IgD-negative memory B cell (primary cell): ENCODE measurements at regions not wholly inside any gene's neighbourhood (a gene's known extent, or its start where the extent isn't known, plus 50 kb on each side); places are given as distances from the start of the nearest gene placed in this dataset.

Source experiments
- H3K27ac Mint-ChIP-seq, 3 donors: one replicate each; pipeline ENCODE4 v1.8.0; 2020 to 2022; ENCODE audit warnings: mild to moderate bottlenecking in 3 of 3, mixed read lengths in 3 of 3, moderate library complexity in 1 of 3
- H3K27me3 Mint-ChIP-seq: one replicate; pipeline ENCODE4 v1.8.0; 2021; ENCODE audit warnings: mixed read lengths
- H3K36me3 Mint-ChIP-seq: one replicate; pipeline ENCODE4 v1.8.0; 2020; ENCODE audit warnings: mild to moderate bottlenecking, mixed read lengths
- H3K4me1 Mint-ChIP-seq, 3 donors: one replicate each; pipeline ENCODE4 v1.8.0; 2020 to 2022; ENCODE audit warnings: mixed read lengths in 3 of 3, mild to moderate bottlenecking in 1 of 3
- H3K4me3 Mint-ChIP-seq, 4 donors: one replicate each; pipeline ENCODE4 v1.8.0; 2020 to 2022; ENCODE audit warnings: mild to moderate bottlenecking in 4 of 4, mixed read lengths in 4 of 4, moderate library complexity in 3 of 4
- H3K9me3 Mint-ChIP-seq, 3 donors: one replicate each; pipeline ENCODE4 v1.8.0; 2020 to 2021; ENCODE audit warnings: mixed read lengths in 3 of 3, mild to moderate bottlenecking in 1 of 3

DNA sequence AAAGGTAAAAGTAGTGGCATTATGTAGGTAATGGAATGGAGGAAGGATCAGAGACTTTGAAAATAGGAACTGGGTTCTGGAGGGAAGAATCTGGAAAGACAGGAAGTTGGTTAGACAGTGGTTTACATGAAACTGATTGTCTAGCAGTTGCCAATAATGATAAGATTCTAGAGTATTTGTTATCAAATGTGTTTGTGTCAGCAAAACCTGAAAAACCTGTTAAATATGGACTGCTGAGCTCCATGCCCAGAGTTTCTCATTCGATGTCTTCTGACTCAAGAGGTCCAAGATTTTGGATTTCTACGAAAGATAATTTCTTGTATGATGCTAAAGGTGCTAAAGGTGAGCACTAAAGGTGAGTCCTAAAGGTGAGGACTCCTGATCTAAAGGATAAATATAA, 515.0 kb upstream of the TUSC1 start:
- Mint-ChIP-seq H3K9me3 (peaks cover 3 to 28% (median 7%) of the 10 kb centered on the region in 3 donors), H3K36me3 (peaks cover 2% of the 10 kb centered on the region), H3K4me3 (no peak overlapping the region), H3K27ac (no peak overlapping the region), H3K4me1 (peaks cover 0 to 2% (median 0%) of the 10 kb centered on the region in 3 donors), H3K27me3 (no peaks in the 10 kb centered on the region)

DNA sequence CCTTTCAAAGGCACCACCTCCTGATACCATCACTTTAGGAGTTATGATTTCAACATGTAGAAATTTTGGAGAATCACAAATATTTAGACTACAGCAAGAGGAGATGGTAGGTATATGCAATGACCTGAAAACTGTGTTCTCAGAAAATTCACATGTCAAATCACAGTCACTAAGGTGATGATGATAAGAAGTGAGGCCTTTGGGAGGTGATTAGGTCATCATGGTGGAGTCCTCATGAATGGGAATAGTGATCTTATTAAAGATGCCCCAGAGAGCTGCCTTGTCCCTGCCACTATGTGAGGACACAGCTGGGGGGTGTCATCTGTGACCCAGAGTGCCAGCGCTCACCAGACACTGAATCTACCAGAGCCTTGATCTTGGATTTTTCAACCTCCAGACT, 513.5 kb upstream of the TUSC1 start:
- Mint-ChIP-seq H3K9me3 (peaks cover 6 to 23% (median 7%) of the 10 kb centered on the region in 3 donors), H3K4me1 (peaks cover 0 to 2% (median 0%) of the 10 kb centered on the region in 3 donors), H3K4me3 (no peak overlapping the region), H3K27ac (no peak overlapping the region), H3K36me3 (peaks cover 2% of the 10 kb centered on the region), H3K27me3 (no peaks in the 10 kb centered on the region)

DNA sequence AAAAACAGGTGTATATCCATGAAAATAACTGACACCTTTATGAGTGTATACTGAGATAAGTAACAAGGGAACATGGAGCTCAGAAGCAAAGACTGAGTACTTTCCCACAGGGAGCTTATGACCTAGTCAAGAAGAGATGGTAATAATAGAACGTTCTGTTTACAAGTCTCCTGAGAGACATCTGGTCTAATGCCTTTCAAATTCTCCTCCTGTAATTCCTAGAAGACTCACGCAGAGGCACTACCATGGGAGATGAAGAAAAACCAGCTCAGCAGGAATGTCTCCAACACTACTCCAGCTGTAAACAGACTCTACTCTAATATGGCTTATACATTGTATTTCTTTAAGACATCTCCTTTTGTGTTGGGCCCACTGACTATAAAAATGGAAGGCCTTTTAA, 503.6 kb upstream of the TUSC1 start:
- Mint-ChIP-seq H3K27ac (no peak overlapping the region), H3K27me3 (peaks cover 2% of the 10 kb centered on the region), H3K36me3 (peaks cover 1% of the 10 kb centered on the region), H3K9me3 (peaks cover 0 to 8% (median 5%) of the 10 kb centered on the region in 3 donors), H3K4me1 (no peaks in the 10 kb centered on the region), H3K4me3 (no peak overlapping the region)

DNA sequence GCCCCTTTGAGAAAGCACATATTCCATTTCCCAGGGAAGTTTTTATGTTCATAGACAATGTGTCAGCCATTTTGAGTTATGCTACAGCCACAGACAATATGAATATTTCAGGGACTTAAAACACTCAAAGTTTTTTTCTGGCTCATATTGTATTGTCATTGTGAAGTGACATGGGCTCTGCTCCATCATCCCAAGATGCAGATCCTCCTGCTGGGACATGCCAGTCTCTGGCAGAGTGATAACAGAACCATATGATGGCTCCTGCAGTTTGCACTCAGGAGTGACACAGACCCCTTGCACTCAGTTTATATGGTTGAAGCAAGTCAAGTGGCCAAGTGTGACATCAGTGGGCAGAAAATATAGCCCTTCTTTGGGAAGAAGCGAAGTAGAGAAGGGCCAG, 498.4 kb upstream of the TUSC1 start:
- Mint-ChIP-seq H3K27me3 (peaks cover 2% of the 10 kb centered on the region), H3K9me3 (peaks cover 0 to 7% (median 5%) of the 10 kb centered on the region in 3 donors)

DNA sequence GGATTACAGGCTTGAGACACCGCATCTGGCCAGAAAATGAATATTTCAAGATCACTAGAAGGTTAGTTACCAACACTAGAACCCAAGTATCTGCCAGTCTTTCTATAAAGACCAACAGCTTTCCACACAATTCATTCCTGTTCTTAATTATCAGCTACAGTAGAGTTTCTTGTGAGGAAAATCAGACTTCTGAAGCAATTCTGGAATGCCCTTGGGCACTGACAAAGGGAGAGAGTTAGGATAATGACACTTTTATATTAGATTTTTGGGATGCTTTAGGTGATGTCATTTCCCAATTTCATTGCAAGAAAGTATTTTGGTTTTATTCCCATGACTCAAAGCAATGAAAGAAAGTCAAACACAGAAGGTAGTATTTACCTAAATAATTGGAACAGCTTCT, 497.0 kb upstream of the TUSC1 start:
- Mint-ChIP-seq H3K9me3 (peaks cover 0 to 7% (median 3%) of the 10 kb centered on the region in 3 donors), H3K27me3 (peaks cover 2% of the 10 kb centered on the region)

More for the DNA sequence above, 498.4 kb upstream of the TUSC1 start:
- Mint-ChIP-seq H3K36me3 (peaks cover 1% of the 10 kb centered on the region), H3K4me3 (no peak overlapping the region), H3K27ac (no peak overlapping the region), H3K4me1 (no peaks in the 10 kb centered on the region)

DNA sequence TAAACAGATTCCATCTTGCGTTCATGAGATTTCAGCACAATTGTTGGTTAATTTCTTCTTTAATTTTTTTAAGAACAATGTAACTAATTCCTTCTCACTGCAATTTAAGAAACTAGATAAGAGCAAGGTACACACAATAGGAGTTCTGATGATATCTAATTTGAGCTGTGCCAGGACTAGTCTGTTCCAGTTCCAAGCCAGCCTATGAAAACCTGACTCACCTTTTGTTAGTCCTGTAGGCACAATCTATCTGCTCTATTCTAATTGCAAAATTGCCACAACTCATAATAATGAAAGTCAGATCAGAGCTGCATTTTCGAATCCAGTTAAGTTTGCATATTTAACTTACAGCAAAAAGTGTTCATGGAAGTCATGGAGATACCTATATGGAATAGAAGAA, 494.1 kb upstream of the TUSC1 start:
- Mint-ChIP-seq H3K27ac (no peak overlapping the region), H3K4me3 (no peak overlapping the region), H3K36me3 (no peaks in the 10 kb centered on the region), H3K9me3 (peaks cover 0 to 2% (median 0%) of the 10 kb centered on the region in 3 donors), H3K27me3 (no peaks in the 10 kb centered on the region), H3K4me1 (no peaks in the 10 kb centered on the region)

More for the DNA sequence above, 497.0 kb upstream of the TUSC1 start:
- Mint-ChIP-seq H3K27ac (peak overlapping the region in 1 of 3 donors; percentile 26), H3K36me3 (peaks cover 1% of the 10 kb centered on the region), H3K4me3 (no peak overlapping the region), H3K4me1 (no peaks in the 10 kb centered on the region)

DNA sequence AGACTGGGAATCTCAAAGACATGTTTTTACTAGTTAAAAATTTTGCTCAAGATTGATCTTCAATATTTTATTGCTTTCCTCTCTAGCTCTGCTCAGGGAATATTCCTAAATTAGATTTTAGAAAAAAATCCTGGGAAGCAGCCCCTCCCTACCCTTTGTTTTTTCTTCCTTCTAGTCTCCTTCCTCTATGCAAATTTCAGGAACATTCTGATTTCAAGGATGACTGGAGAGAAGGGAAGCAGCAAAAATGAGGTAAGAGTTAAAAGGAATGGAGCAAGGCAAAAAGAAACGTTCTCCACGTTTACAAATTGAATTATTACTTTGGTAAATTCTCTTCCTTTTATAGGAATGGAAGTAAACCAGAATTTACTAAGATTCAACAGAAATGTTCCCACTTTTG, 493.4 kb upstream of the TUSC1 start:
- Mint-ChIP-seq H3K4me1 (no peaks in the 10 kb centered on the region), H3K4me3 (no peak overlapping the region), H3K9me3 (peaks cover 0 to 2% (median 0%) of the 10 kb centered on the region in 3 donors), H3K27ac (no peak overlapping the region), H3K36me3 (no peaks in the 10 kb centered on the region), H3K27me3 (no peaks in the 10 kb centered on the region)

DNA sequence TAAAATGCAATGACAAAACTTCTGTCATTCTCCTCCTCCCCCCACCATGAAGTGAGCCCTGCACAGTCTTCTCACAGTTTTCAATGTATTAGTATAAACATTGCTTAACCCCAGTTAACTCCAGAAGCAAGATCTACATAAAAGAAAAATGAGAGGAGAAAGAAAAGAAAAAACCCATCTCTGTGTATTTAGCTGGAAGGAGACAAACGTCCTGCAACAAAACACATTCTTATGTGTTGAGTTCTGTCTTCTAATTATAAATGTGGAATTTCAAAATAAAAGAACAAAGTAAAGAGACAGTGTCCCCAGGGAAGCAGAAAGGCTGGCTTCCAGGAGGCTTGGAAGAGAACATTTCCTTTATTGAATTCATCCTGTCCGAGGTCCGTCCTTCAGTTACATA, 491.9 kb upstream of the TUSC1 start:
- Mint-ChIP-seq H3K36me3 (no peaks in the 10 kb centered on the region), H3K27ac (no peak overlapping the region), H3K4me3 (no peak overlapping the region), H3K9me3 (peaks cover 0 to 2% (median 0%) of the 10 kb centered on the region in 3 donors), H3K27me3 (no peaks in the 10 kb centered on the region), H3K4me1 (no peaks in the 10 kb centered on the region)

DNA sequence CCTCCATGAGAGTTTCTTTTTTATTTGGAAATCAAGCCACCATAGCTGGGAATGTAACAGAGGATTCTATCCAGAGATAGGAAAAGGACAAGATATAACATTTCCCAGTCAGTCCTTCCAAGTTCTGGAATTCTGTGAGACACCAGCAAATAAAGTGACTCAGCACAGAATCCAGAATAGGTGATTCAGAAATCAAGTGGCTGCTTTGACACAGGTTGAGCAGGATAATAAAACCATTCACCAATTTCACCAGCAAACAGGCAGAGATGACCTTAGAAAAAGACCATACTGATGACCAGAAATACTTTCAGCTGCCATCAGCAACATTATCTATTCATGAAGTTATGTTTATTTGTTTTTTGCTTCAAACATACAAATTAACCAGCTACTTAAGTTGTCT, 491.5 kb upstream of the TUSC1 start:
- Mint-ChIP-seq H3K4me1 (no peaks in the 10 kb centered on the region), H3K36me3 (no peaks in the 10 kb centered on the region), H3K4me3 (no peak overlapping the region), H3K27me3 (no peaks in the 10 kb centered on the region), H3K27ac (no peak overlapping the region), H3K9me3 (peaks cover 0 to 2% (median 0%) of the 10 kb centered on the region in 3 donors)

DNA sequence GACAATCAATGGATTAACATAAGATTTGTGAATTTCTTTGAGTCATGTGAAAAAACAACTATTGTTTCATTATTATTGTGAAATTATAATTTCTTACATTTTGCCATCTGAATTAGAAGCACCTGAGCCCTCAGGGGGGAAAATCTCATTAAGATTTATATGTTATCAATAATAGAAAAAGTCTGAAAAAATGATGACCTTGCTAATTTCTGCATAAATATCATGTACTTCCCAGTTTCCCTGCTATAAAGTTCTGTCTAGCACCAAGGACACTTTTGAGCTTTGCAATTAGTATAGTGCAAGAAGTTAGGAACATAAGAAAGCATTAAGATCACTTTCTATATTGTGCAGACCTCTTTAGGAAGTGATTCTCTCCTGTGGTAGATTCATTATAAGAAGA, 488.3 kb upstream of the TUSC1 start:
- H3K36me3 Mint-ChIP-seq: no peaks in the 10 kb centered on the region
- no peaks in the 10 kb centered on the region for H3K9me3 Mint-ChIP-seq
- no peak overlapping the region for H3K27ac Mint-ChIP-seq
- no peak overlapping the region for H3K4me3 Mint-ChIP-seq
- H3K27me3 Mint-ChIP-seq: no peaks in the 10 kb centered on the region
- no peaks in the 10 kb centered on the region for H3K4me1 Mint-ChIP-seq

DNA sequence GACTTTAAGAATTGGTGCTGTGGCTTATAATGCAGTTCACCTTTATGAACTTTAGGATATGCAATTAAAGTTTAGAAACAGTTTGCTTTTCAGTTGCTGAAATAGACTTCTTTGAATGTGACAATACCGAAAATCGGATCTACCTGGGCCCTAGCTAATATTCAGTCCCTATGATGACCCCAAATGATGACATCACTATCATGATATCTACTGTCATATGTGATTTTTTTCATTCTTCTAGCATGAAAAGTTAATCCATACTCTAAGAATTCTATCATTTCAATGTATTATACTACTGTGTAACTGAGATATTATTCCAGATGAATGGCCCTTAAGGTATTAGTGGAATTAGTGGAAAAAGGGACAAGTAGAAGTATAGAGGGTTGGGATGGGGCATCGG, 487.2 kb upstream of the TUSC1 start:
- H3K9me3 Mint-ChIP-seq: no peaks in the 10 kb centered on the region

DNA sequence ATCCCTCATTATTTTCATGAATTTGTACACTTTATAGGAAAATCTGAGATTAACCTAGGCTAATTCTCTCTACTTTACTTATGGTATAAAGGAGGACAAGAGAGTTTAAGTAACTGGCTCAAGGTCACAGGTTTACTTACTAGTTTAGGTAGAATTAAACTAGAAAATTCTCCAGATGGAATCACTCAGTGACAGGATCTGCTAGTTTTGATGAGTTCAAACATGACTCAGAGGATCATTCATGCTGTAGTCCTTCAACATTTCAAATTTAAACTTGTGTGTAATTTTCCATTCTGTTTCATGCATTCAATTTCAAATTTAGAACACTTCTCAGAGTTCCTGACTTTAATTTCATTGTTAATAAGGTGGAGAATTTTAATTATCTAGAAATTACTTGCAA, 485.7 kb upstream of the TUSC1 start:
- no peak overlapping the region for H3K27ac Mint-ChIP-seq
- no peaks in the 10 kb centered on the region for H3K9me3 Mint-ChIP-seq
- no peaks in the 10 kb centered on the region for H3K27me3 Mint-ChIP-seq
- H3K36me3 Mint-ChIP-seq: no peaks in the 10 kb centered on the region
- H3K4me1 Mint-ChIP-seq: no peaks in the 10 kb centered on the region
- H3K4me3 Mint-ChIP-seq: no peak overlapping the region

More for the DNA sequence above, 487.2 kb upstream of the TUSC1 start:
- Mint-ChIP-seq H3K36me3 (no peaks in the 10 kb centered on the region), H3K4me1 (no peaks in the 10 kb centered on the region), H3K27me3 (no peaks in the 10 kb centered on the region), H3K27ac (no peak overlapping the region), H3K4me3 (no peak overlapping the region)

DNA sequence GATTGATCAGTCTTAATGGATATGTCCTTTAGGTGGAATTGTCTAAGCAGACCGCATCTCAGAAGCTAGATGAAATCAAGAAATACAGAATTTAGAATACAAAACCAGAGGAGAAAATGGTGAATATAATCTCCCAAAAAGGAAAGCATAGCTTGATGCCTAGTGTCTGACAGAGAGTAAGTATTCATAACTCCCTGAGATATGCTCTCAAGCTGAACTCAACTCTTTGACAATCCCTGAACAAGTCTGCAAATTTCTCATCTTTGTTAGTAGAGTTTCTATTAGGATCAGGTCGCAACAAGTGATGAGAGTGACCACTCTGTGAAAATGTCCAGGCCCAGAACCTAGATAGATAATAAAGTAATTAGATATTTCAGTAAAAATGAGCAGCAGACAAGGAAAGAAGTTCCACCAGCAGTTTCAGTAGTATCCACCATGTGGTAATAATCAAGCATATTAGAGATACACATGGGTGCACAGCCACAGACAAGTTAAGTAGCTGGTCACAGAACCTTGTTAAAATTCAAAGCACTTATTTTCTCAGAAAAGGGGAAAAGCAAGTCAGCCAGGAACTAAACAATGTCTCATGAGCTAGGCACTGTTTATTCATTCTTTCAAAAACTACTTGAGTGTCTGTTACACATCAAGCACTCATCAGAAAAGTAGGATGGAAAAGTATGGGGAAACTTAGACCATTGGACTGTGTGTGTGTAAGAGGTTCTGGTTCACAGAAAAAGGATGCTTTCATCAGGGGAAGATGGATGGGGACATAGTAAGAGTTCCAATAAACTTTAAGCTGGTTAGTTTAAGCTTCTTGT, 481.5 kb upstream of the TUSC1 start:
- Mint-ChIP-seq H3K4me3 (no peak overlapping the region), H3K27ac (no peak overlapping the region), H3K27me3 (no peaks in the 10 kb centered on the region), H3K36me3 (no peaks in the 10 kb centered on the region), H3K9me3 (peaks cover 0 to 2% (median 0%) of the 10 kb centered on the region in 3 donors), H3K4me1 (peaks cover 0 to 5% (median 3%) of the 10 kb centered on the region in 3 donors)

DNA sequence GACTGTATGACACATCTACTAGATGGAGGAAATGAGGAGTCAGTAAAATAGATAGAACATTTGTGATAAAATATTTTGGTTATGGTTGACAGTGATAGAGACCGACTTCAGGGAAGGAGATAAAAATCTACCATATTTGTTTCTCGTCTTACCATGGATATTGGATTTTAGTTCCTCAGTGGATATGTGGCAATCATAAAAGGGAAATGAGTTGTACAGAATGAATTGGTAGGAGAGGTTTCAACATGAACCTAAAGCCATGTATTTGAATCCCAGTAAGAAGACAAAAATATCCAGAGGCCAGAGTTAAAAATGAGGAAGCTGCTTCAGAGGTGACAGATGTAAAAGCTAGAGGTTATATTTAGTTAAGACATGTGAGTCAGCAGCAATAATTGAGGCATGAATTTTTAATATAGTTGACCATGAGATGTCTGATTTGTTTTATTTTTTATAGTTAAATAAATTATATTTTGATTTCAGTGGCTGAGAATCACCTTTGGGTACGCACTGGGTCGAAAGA, 480.4 kb upstream of the TUSC1 start:
- Mint-ChIP-seq H3K27ac (no peak overlapping the region), H3K27me3 (no peaks in the 10 kb centered on the region), H3K4me1 (peaks cover 0 to 5% (median 3%) of the 10 kb centered on the region in 3 donors)

DNA sequence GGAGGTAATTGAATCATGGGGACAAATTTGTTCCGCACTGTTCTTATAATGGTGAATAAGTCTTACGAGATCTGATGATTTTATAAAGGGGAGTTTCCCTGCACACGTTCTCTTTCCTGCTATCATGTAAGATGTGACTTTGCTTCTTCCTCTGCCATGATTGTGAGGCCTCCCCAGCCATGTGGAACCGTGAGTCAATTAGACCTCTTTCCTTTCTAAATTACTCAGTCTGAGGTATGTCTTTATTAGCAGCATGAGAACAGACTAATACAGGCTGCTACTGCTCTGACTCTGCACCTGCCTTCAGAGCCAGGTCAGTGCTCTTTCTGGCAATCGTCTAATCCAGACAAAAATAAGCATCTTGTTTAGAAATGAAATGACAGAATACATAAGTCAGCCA, 479.2 kb upstream of the TUSC1 start:
- no peak overlapping the region for H3K27ac Mint-ChIP-seq
- peaks cover 0 to 5% (median 3%) of the 10 kb centered on the region in 3 donors for H3K4me1 Mint-ChIP-seq
- H3K27me3 Mint-ChIP-seq: no peaks in the 10 kb centered on the region
- H3K36me3 Mint-ChIP-seq: no peaks in the 10 kb centered on the region
- peaks cover 0 to 2% (median 0%) of the 10 kb centered on the region in 3 donors for H3K9me3 Mint-ChIP-seq
- H3K4me3 Mint-ChIP-seq: peak overlapping the region in 1 of 4 donors; percentile 70

More for the DNA sequence above, 480.4 kb upstream of the TUSC1 start:
- Mint-ChIP-seq H3K36me3 (no peaks in the 10 kb centered on the region), H3K9me3 (peaks cover 0 to 2% (median 0%) of the 10 kb centered on the region in 3 donors), H3K4me3 (no peak overlapping the region)

DNA sequence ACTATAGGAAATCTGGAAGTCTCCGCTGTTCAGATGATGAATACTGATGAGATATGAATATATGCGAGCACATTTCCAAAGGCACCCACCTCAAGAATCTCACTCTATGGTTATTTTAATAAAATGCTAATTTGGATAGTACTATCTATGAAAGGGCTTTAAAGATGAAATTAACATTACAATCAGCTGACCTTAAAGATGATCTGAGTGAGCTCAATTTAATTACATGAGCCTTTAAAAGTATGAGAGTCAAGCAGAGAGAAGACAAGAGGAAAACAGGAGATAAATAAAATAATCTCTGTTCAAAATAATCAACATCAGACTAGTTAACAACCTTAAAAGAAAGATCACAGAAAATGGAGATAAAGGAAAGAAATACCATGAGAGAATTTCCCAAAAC, 474.1 kb upstream of the TUSC1 start:
- H3K27me3 Mint-ChIP-seq: no peaks in the 10 kb centered on the region
- H3K9me3 Mint-ChIP-seq: no peaks in the 10 kb centered on the region
- no peaks in the 10 kb centered on the region for H3K36me3 Mint-ChIP-seq
- H3K4me3 Mint-ChIP-seq: no peak overlapping the region
- peaks cover 0 to 2% (median under 1%) of the 10 kb centered on the region in 3 donors for H3K4me1 Mint-ChIP-seq
- H3K27ac Mint-ChIP-seq: no peak overlapping the region
